ENCODE measurements at regions not wholly inside any gene's neighbourhood (a gene's known extent, or its start where the extent isn't known, plus 50 kb on each side); places are given as distances from the start of the nearest gene placed in this dataset.
"Not testable (repeated sequence)": the region's sequence is repeated elsewhere in the genome, so short reads cannot be mapped to it uniquely, and the experiment has no call there.

DNA sequence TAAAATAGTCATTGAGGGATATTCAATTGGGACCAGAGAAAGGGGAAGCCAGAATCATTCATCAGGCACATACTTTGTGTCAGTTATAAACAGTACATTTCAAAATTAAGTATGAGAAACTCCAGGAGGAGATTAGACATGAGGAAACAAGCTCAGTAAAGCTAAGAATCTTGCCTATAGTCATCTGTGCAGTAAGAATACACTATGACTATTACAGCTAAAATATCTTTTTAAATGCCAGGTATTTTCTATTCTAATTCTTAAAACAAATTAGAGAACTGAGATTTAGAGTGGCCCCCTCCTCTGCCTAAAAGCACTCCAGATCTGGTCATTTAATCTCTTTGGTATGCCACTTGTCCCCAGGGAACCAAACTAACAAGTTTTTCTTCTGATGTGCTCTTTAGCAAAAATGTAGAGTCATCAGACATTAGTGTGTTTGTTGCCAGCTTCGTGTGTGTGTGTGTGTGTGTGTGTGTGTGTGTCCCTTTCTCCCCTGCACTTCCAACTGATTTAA lies 541.1 kb downstream of the TTLL7 start:
- TF ChIP-seq, protein P1, sequence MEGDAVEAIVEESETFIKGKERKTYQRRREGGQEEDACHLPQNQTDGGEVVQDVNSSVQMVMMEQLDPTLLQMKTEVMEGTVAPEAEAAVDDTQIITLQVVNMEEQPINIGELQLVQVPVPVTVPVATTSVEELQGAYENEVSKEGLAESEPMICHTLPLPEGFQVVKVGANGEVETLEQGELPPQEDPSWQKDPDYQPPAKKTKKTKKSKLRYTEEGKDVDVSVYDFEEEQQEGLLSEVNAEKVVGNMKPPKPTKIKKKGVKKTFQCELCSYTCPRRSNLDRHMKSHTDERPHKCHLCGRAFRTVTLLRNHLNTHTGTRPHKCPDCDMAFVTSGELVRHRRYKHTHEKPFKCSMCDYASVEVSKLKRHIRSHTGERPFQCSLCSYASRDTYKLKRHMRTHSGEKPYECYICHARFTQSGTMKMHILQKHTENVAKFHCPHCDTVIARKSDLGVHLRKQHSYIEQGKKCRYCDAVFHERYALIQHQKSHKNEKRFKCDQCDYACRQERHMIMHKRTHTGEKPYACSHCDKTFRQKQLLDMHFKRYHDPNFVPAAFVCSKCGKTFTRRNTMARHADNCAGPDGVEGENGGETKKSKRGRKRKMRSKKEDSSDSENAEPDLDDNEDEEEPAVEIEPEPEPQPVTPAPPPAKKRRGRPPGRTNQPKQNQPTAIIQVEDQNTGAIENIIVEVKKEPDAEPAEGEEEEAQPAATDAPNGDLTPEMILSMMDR (conservative IDR thresholded peaks at IDR 0.05): not testable (repeated sequence)
- TF ChIP-seq ZFX (IDR thresholded peaks at IDR 0.05): not testable (repeated sequence)

All from C4-2B (cell line).